Fibroblast of mammary gland (primary cell): ENCODE measurements at regions not wholly inside any gene's neighbourhood (a gene's known extent, or its start where the extent isn't known, plus 50 kb on each side); places are given as distances from the start of the nearest gene placed in this dataset.
"Not testable (repeated sequence)": the region's sequence is repeated elsewhere in the genome, so short reads cannot be mapped to it uniquely, and the experiment has no call there.

ENCODE experiments used
- DNase-seq: peaks from one replicate; pipeline ENCODE4 v3.0.0-alpha.2; 2010; ENCODE audit warnings: low read depth
- H3K4me3 ChIP-seq: 2 replicates; pipeline ENCODE4 v1.5.1; 2011; ENCODE audit warnings: low read depth, mild to moderate bottlenecking, low read length, moderate library complexity; ENCODE audit not compliant: control insufficient read depth
- TF ChIP-seq, protein P1 (sequence below): conservative IDR thresholded peaks from 2 replicates; pipeline ENCODE4 v1.5.1; 2011; ENCODE audit warnings: low read depth, low read length, inconsistent platforms; ENCODE audit not compliant: control insufficient read depth, insufficient read depth

GRCh38 chr11:95412074-95412473, 181.1 kb upstream of the SESN3 start:
- DNase-seq = no peak
- TF ChIP-seq, protein P1, sequence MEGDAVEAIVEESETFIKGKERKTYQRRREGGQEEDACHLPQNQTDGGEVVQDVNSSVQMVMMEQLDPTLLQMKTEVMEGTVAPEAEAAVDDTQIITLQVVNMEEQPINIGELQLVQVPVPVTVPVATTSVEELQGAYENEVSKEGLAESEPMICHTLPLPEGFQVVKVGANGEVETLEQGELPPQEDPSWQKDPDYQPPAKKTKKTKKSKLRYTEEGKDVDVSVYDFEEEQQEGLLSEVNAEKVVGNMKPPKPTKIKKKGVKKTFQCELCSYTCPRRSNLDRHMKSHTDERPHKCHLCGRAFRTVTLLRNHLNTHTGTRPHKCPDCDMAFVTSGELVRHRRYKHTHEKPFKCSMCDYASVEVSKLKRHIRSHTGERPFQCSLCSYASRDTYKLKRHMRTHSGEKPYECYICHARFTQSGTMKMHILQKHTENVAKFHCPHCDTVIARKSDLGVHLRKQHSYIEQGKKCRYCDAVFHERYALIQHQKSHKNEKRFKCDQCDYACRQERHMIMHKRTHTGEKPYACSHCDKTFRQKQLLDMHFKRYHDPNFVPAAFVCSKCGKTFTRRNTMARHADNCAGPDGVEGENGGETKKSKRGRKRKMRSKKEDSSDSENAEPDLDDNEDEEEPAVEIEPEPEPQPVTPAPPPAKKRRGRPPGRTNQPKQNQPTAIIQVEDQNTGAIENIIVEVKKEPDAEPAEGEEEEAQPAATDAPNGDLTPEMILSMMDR = no peak
- H3K4me3 ChIP-seq = no peak overlapping the region

GRCh38 chr11:95410707-95411106, 179.7 kb upstream of the SESN3 start:
- DNase-seq = peak; percentile 36
- H3K4me3 ChIP-seq = not testable (repeated sequence)

- DNase-seq = no peak
- TF ChIP-seq, protein P1 = no peak
- H3K4me3 ChIP-seq = no peak overlapping the region
Measured at GRCh38 chr11:95406271-95406670, 175.3 kb upstream of the SESN3 start.

DNA sequence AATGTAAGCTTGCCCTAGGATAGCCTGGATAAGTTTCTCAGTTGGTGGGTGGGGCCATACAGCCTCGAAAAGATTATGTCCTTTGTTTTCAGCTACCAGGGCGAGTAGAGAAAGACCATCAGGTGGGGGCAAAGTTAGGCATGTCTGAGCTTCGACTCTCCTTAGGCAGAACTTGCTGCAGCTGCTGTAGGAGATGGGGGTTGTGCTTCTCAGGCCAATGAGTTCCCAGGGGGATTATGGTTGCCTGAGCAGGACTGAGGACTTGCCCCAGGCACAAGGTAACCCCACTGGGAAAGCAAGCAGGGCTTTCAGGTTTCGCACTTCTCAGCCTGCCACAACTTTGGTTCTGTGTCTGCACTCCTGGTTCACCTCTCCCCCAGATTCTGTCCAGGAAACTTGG, 173.4 kb upstream of the SESN3 start:
- no peak overlapping the region for H3K4me3 ChIP-seq
- DNase-seq = no peak
- TF ChIP-seq, protein P1 = no peak

- H3K4me3 ChIP-seq = no peak overlapping the region
- peak; percentile 25 for DNase-seq
- TF ChIP-seq, protein P1 = no peak
Measured at GRCh38 chr11:95398437-95399112, 167.6 kb upstream of the SESN3 start.

GRCh38 chr11:95392644-95393043, 161.6 kb upstream of the SESN3 start:
- H3K4me3 ChIP-seq = no peak overlapping the region
- TF ChIP-seq, protein P1 = no peak
- no peak for DNase-seq

GRCh38 chr11:95389427-95389826, 158.4 kb upstream of the SESN3 start:
- DNase-seq = no peak
- TF ChIP-seq, protein P1 = no peak
- no peak overlapping the region for H3K4me3 ChIP-seq
